Activated T-helper 1 cell treated with Interleukin-2 at 50 U/mL for 16 hours (primary cell): ENCODE measurements at regions not wholly inside any gene's neighbourhood (a gene's known extent, or its start where the extent isn't known, plus 50 kb on each side); places are given as distances from the start of the nearest gene placed in this dataset.

ENCODE experiments used
- DNase-seq: peaks from one replicate; pipeline ENCODE4 v3.0.0-alpha.2; 2020; ENCODE audit warnings: low read depth

- no peak for DNase-seq
These were observed 335.3 kb downstream of the MAF start for GRCh38 chr16:79265196-79265595.

GRCh38 chr16:79264237-79265109 is 336.1 kb downstream of the MAF start:
- DNase-seq, result no peak

- DNase-seq, result no peak
These were observed 337.1 kb downstream of the MAF start for GRCh38 chr16:79263425-79263824.
